Stimulated activated CD4-positive, alpha-beta T cell treated with anti-CD3 and anti-CD28 coated beads, Interleukin-12 subunit alpha, Interleukin-12 subunit beta, amount 100 ng/mL, for 24 hours (primary cell): ENCODE measurements at regions not wholly inside any gene's neighbourhood (a gene's known extent, or its start where the extent isn't known, plus 50 kb on each side); places are given as distances from the start of the nearest gene placed in this dataset.

Source experiments
- DNase-seq, 2 experiments: peaks; one replicate each; pipeline ENCODE4 v3.0.0-alpha.2; 2020; ENCODE audit warnings: low read depth in 2 of 2

GRCh38 chr3:61311044-61311443, 59.8 kb upstream of the FHIT start:
- DNase-seq = no peak

- no peak for DNase-seq
Observed at GRCh38 chr3:61315871-61316270, 64.6 kb upstream of the FHIT start.

GRCh38 chr3:61323094-61323493, 71.8 kb upstream of the FHIT start:
- no peak for DNase-seq

GRCh38 chr3:61331929-61332552, 80.8 kb upstream of the FHIT start:
- no peak for DNase-seq

GRCh38 chr3:61333192-61333961, 82.1 kb upstream of the FHIT start:
- no peak for DNase-seq

- no peak for DNase-seq
Observed at GRCh38 chr3:61334783-61335182, 83.5 kb upstream of the FHIT start.

GRCh38 chr3:61340931-61341461, 89.7 kb upstream of the FHIT start:
- DNase-seq = no peak

- no peak for DNase-seq
Observed at GRCh38 chr3:61343543-61343942, 92.3 kb upstream of the FHIT start.

GRCh38 chr3:61345020-61345419, 93.8 kb upstream of the FHIT start:
- no peak for DNase-seq

GRCh38 chr3:61347981-61348380, 96.7 kb upstream of the FHIT start:
- no peak for DNase-seq

- DNase-seq = no peak
Observed at GRCh38 chr3:61349717-61350116, 98.5 kb upstream of the FHIT start.

- no peak for DNase-seq
Observed at GRCh38 chr3:61350782-61351309, 99.6 kb upstream of the FHIT start.

GRCh38 chr3:61352306-61352705, 101.1 kb upstream of the FHIT start:
- no peak for DNase-seq

GRCh38 chr3:61353382-61353781, 102.1 kb upstream of the FHIT start:
- no peak for DNase-seq

- DNase-seq = no peak
Observed at GRCh38 chr3:61354604-61355003, 103.4 kb upstream of the FHIT start.

GRCh38 chr3:61356685-61357084, 105.4 kb upstream of the FHIT start:
- no peak for DNase-seq

- no peak for DNase-seq
Observed at GRCh38 chr3:61357902-61358301, 106.7 kb upstream of the FHIT start.

GRCh38 chr3:61358364-61358763, 107.1 kb upstream of the FHIT start:
- no peak for DNase-seq

- no peak for DNase-seq
Observed at GRCh38 chr3:61360297-61360965, 109.2 kb upstream of the FHIT start.

- DNase-seq = no peak
Observed at GRCh38 chr3:61369678-61370077, 118.4 kb upstream of the FHIT start.

GRCh38 chr3:61371123-61371522, 119.9 kb upstream of the FHIT start:
- peak in 1 of 2 experiments; percentile 3 for DNase-seq

- no peak for DNase-seq
Observed at GRCh38 chr3:61372723-61373122, 121.5 kb upstream of the FHIT start.
